Upper lobe of right lung (tissue), 1 donor: ENCODE measurements at regions not wholly inside any gene's neighbourhood (a gene's known extent, or its start where the extent isn't known, plus 50 kb on each side); places are given as distances from the start of the nearest gene placed in this dataset.

ENCODE experiments used
- ATAC-seq: fragments of 200-7000 bp; cut with Tn5 transposase; one replicate; pipeline ENCODE4 v1.9.1; 2020; ENCODE audit warnings: mild to moderate bottlenecking, moderate library complexity
- DNase-seq: peaks from one replicate; pipeline ENCODE4 v3.0.0-alpha.2; 2020
- H3K27ac ChIP-seq: fragments of 200-600 bp; one replicate; pipeline ENCODE4 v1.8.0; 2022
- H3K27me3 ChIP-seq: fragments of 200-600 bp; one replicate; pipeline ENCODE4 v1.8.0; 2022; ENCODE audit warnings: mild to moderate bottlenecking
- H3K36me3 ChIP-seq: fragments of 200-600 bp; one replicate; pipeline ENCODE4 v1.8.0; 2022
- H3K4me1 ChIP-seq: fragments of 200-600 bp; one replicate; pipeline ENCODE4 v1.8.0; 2022
- H3K4me3 ChIP-seq: fragments of 200-600 bp; one replicate; pipeline ENCODE4 v1.8.0; 2022; ENCODE audit warnings: mild to moderate bottlenecking
- H3K9me3 ChIP-seq: fragments of 200-600 bp; one replicate; pipeline ENCODE4 v1.8.0; 2022
- CTCF ChIP-seq: fragments of 200-600 bp; IDR thresholded peaks from one replicate; pipeline ENCODE4 v1.8.0; 2022; ENCODE audit warnings: antibody characterized with exemption
- intact Hi-C: fragments of 100-400 bp; cut with DNase I; formaldehyde crosslinking; loops from one replicate; pipeline ENCODE4 v1.11.0; 2022
- donor health status: DM: no; HTN: yes; CAD: no; lungs with severe emphysema.

GRCh38 chr2:192566863-192567262, 372.1 kb upstream of the TMEFF2 start:
- no peak for TF ChIP-seq CTCF
- Histone ChIP-seq H3K4me1 (no peaks in the 10 kb centered on the region), H3K9me3 (no peaks in the 10 kb centered on the region), H3K4me3 (no peak overlapping the region), H3K36me3 (no peaks in the 10 kb centered on the region), H3K27me3 (no peaks in the 10 kb centered on the region), H3K27ac (no peak overlapping the region)
- DNase-seq (no peak), ATAC-seq (no peak)
- intact Hi-C loops, result no loop called here

GRCh38 chr2:192560326-192560725, 365.6 kb upstream of the TMEFF2 start:
- no peaks in the 10 kb centered on the region for H3K9me3 ChIP-seq
- intact Hi-C loops, result no loop called here
- DNase-seq (no peak), ATAC-seq (no peak)
- no peaks in the 10 kb centered on the region for H3K36me3 ChIP-seq
- H3K4me1 ChIP-seq, result no peaks in the 10 kb centered on the region
- no peak overlapping the region for H3K27ac ChIP-seq
- H3K27me3 ChIP-seq, result no peaks in the 10 kb centered on the region
- no peak for TF ChIP-seq CTCF
- H3K4me3 ChIP-seq, result no peak overlapping the region

- DNase-seq (no peak), ATAC-seq (no peak)
- intact Hi-C loops, result no loop called here
- no peaks in the 10 kb centered on the region for H3K27me3 ChIP-seq
- no peaks in the 10 kb centered on the region for H3K9me3 ChIP-seq
- no peaks in the 10 kb centered on the region for H3K4me1 ChIP-seq
- TF ChIP-seq CTCF, result no peak
- H3K36me3 ChIP-seq, result no peaks in the 10 kb centered on the region
- no peak overlapping the region for H3K4me3 ChIP-seq
- no peak overlapping the region for H3K27ac ChIP-seq
Observed at GRCh38 chr2:192559587-192559986, 364.9 kb upstream of the TMEFF2 start.

- Histone ChIP-seq H3K36me3 (no peaks in the 10 kb centered on the region), H3K4me1 (no peaks in the 10 kb centered on the region), H3K4me3 (no peak overlapping the region), H3K27ac (no peak overlapping the region), H3K9me3 (no peaks in the 10 kb centered on the region), H3K27me3 (no peaks in the 10 kb centered on the region)
- ATAC-seq (no peak), DNase-seq (no peak)
- intact Hi-C loops, result no loop called here
- TF ChIP-seq CTCF, result no peak
Observed at GRCh38 chr2:192558637-192559036, 363.9 kb upstream of the TMEFF2 start.

- Histone ChIP-seq H3K36me3 (no peaks in the 10 kb centered on the region), H3K27ac (no peak overlapping the region), H3K4me1 (no peaks in the 10 kb centered on the region), H3K4me3 (no peak overlapping the region), H3K9me3 (no peaks in the 10 kb centered on the region), H3K27me3 (no peaks in the 10 kb centered on the region)
- ATAC-seq, result no peak
- no peak for DNase-seq
- TF ChIP-seq CTCF, result no peak
- intact Hi-C loops, result no loop called here
Observed at GRCh38 chr2:192555740-192556139, 361.0 kb upstream of the TMEFF2 start.

- Histone ChIP-seq H3K4me1 (no peaks in the 10 kb centered on the region), H3K27me3 (no peaks in the 10 kb centered on the region), H3K36me3 (no peaks in the 10 kb centered on the region), H3K4me3 (no peak overlapping the region), H3K9me3 (no peaks in the 10 kb centered on the region), H3K27ac (no peak overlapping the region)
- no peak for ATAC-seq
- intact Hi-C loops, result no loop called here
- no peak for TF ChIP-seq CTCF
- DNase-seq, result no peak
Observed at GRCh38 chr2:192551760-192552159, 357.0 kb upstream of the TMEFF2 start.
